ENCODE measurements at regions not wholly inside any gene's neighbourhood (a gene's known extent, or its start where the extent isn't known, plus 50 kb on each side); places are given as distances from the start of the nearest gene placed in this dataset.

DNA sequence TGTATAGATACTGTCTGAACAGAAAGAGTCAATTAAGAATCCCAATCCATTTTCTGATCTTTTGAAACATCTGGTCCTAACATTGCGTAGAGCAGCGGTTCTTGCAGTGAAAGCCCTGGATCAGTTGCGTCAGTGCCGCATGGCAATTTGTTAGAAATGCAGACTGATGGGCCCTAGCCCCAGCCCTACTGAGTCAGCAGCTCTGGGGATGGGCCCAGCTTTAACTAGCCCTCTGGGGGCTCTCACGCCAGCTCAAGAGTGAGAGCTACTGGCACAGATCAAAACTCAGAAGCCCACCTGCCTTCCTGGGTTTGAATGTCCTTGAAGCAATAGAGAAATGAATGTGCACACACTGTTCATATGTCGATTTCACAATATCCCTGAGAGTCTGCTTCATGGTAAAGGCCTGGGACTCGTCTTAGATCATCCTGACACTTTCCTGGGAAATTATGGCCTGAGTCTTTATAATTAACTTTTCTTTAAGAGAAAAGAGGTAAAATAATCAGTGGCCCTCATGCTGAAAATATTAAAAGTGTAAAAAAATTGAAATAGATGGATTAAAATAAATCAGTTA is 206.8 kb upstream of the TMTC4 start:
- H3K79me1 ChIP-seq (ENCODE audit: insufficient read depth, low read depth, low read length, poor library complexity, severe bottlenecking), result no peaks in the 10 kb centered on the region
- H3T11ph ChIP-seq (ENCODE audit: low read length), result no peak overlapping the region
- H3K27ac ChIP-seq (ENCODE audit: insufficient read length, low read depth, low read length), result no peak overlapping the region
- no peak overlapping the region for H4K5ac ChIP-seq (ENCODE audit: insufficient read length, low read depth, low read length)
- H3K4me2 ChIP-seq (ENCODE audit: insufficient read depth, insufficient read length, low read length), result no peak overlapping the region
- peaks cover 6 to 9% of the 10 kb centered on the region in 2 experiments for H3K9me3 Mint-ChIP-seq
- H2AFZ ChIP-seq (ENCODE audit: low read length), result no peak overlapping the region
- H3K4me3 Mint-ChIP-seq, result no peak overlapping the region
- no peak overlapping the region for H3K27ac Mint-ChIP-seq
- H3K27me3 Mint-ChIP-seq (ENCODE audit: low read depth), result no peaks in the 10 kb centered on the region
- H3K36me3 Mint-ChIP-seq (ENCODE audit: insufficient read depth in 1 of 3, low read depth in 3 of 3), result peaks cover 2 to 4% (median 3%) of the 10 kb centered on the region in 3 experiments
- no peak overlapping the region for H2BK120ac ChIP-seq (ENCODE audit: low read depth, low read length, poor library complexity, severe bottlenecking)
- H3K27me3 ChIP-seq (ENCODE audit: insufficient read depth, low read length), result no peaks in the 10 kb centered on the region
- H3K79me2 ChIP-seq (ENCODE audit: insufficient read depth, low read length), result no peaks in the 10 kb centered on the region
- no peak overlapping the region for H3K9ac ChIP-seq (ENCODE audit: extremely low read depth, insufficient read length, low read length)
- no peak overlapping the region for H4K8ac ChIP-seq (replicated peaks; ENCODE audit: insufficient read length, low read depth, low read length)
- no peak overlapping the region for H3K56ac ChIP-seq (ENCODE audit: insufficient read length, low read depth, low read length)
- H3K9me3 ChIP-seq (ENCODE audit: control insufficient read depth, low read depth, low read length), result no peaks in the 10 kb centered on the region
- H2BK12ac ChIP-seq (ENCODE audit: insufficient read length, low read depth, low read length), result no peak overlapping the region
- TF ChIP-seq, protein P1, sequence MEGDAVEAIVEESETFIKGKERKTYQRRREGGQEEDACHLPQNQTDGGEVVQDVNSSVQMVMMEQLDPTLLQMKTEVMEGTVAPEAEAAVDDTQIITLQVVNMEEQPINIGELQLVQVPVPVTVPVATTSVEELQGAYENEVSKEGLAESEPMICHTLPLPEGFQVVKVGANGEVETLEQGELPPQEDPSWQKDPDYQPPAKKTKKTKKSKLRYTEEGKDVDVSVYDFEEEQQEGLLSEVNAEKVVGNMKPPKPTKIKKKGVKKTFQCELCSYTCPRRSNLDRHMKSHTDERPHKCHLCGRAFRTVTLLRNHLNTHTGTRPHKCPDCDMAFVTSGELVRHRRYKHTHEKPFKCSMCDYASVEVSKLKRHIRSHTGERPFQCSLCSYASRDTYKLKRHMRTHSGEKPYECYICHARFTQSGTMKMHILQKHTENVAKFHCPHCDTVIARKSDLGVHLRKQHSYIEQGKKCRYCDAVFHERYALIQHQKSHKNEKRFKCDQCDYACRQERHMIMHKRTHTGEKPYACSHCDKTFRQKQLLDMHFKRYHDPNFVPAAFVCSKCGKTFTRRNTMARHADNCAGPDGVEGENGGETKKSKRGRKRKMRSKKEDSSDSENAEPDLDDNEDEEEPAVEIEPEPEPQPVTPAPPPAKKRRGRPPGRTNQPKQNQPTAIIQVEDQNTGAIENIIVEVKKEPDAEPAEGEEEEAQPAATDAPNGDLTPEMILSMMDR (conservative IDR thresholded peaks at IDR 0.05), result no peak
- no peak overlapping the region for H2BK5ac ChIP-seq (ENCODE audit: insufficient read length, low read length)
- H3K18ac ChIP-seq (ENCODE audit: insufficient read length, low read depth, low read length), result no peak overlapping the region
- no peak overlapping the region for H3K23ac ChIP-seq (ENCODE audit: insufficient read length, low read depth, low read length)
- H3K4ac ChIP-seq (ENCODE audit: low read depth, low read length), result no peak overlapping the region
- no peak overlapping the region for H2BK20ac ChIP-seq (ENCODE audit: low read depth, low read length, poor library complexity, severe bottlenecking)
- WGBS (ENCODE audit: extremely low coverage, insufficient read length, low lambda C conversion rate), result no CpG with 5 or more reads among the region's 7 CpGs
- peaks cover 0 to 4% of the 10 kb centered on the region in 2 experiments; a peak in 1 of 4 replicates for H3K4me1 Mint-ChIP-seq
- no peak for DNase-seq
- H2BK15ac ChIP-seq (ENCODE audit: low read depth, low read length), result no peak overlapping the region
- H3K23me2 ChIP-seq (ENCODE audit: insufficient read length, low read depth, low read length, poor library complexity, severe bottlenecking), result no peaks in the 10 kb centered on the region
- no peak overlapping the region for H3K14ac ChIP-seq (ENCODE audit: insufficient read depth, low read length)
- no peaks in the 10 kb centered on the region for H3K4me1 ChIP-seq (ENCODE audit: insufficient read depth, low read length)
- H2AK5ac ChIP-seq (ENCODE audit: insufficient read length, low read length), result no peak overlapping the region
- no peak overlapping the region for H4K91ac ChIP-seq (ENCODE audit: insufficient read length, low read depth, low read length)
- no peaks in the 10 kb centered on the region for H4K20me1 ChIP-seq (ENCODE audit: control insufficient read depth, insufficient read depth, insufficient read length)

Data from H9 (cell line).